ENCODE measurements at regions not wholly inside any gene's neighbourhood (a gene's known extent, or its start where the extent isn't known, plus 50 kb on each side); places are given as distances from the start of the nearest gene placed in this dataset.
"Not testable (repeated sequence)": the region's sequence is repeated elsewhere in the genome, so short reads cannot be mapped to it uniquely, and the experiment has no call there.

- no peak for DNase-seq (ENCODE audit: low spot score)
Measured at GRCh38 chr7:120189623-120190022, 83.4 kb upstream of the KCND2 start.

- DNase-seq (ENCODE audit: low spot score), result no peak
Measured at GRCh38 chr7:120190109-120190508, 82.9 kb upstream of the KCND2 start.

- DNase-seq (ENCODE audit: low spot score), result no peak
Measured at GRCh38 chr7:120190566-120190965, 82.4 kb upstream of the KCND2 start.

- not testable (repeated sequence) for DNase-seq (ENCODE audit: low spot score)
Measured at GRCh38 chr7:120191423-120191822, 81.6 kb upstream of the KCND2 start.

- DNase-seq (ENCODE audit: low spot score), result no peak
Measured at GRCh38 chr7:120201290-120201689, 71.7 kb upstream of the KCND2 start.

- no peak for DNase-seq (ENCODE audit: low spot score)
Measured at GRCh38 chr7:120205101-120205500, 67.9 kb upstream of the KCND2 start.

- no peak for DNase-seq (ENCODE audit: low spot score)
Measured at GRCh38 chr7:120207037-120207436, 65.9 kb upstream of the KCND2 start.

GRCh38 chr7:120215654-120216053 lies 57.3 kb upstream of the KCND2 start:
- no peak for DNase-seq (ENCODE audit: low spot score)

GRCh38 chr7:120216947-120217346 lies 56.0 kb upstream of the KCND2 start:
- DNase-seq (ENCODE audit: low spot score), result no peak

GRCh38 chr7:120218712-120219111 lies 54.3 kb upstream of the KCND2 start:
- DNase-seq (ENCODE audit: low spot score), result no peak

- no peak for DNase-seq (ENCODE audit: low spot score)
Measured at GRCh38 chr7:120221666-120222065, 51.3 kb upstream of the KCND2 start.
